ENCODE measurements at regions not wholly inside any gene's neighbourhood (a gene's known extent, or its start where the extent isn't known, plus 50 kb on each side); places are given as distances from the start of the nearest gene placed in this dataset.
"Not testable (repeated sequence)": the region's sequence is repeated elsewhere in the genome, so short reads cannot be mapped to it uniquely, and the experiment has no call there.

GRCh38 chr9:97233009-97233400, 74.5 kb upstream of the CCDC180 start:
- CTCF ChIA-PET; H3K4me3 ChIP-seq (ENCODE audit: low read depth, low read length); POLR2A ChIA-PET; H3K36me3 ChIP-seq (ENCODE audit: control insufficient read depth in 2 of 2, insufficient read depth in 1 of 2, low read length in 2 of 2); H3K9me3 ChIP-seq (ENCODE audit: control insufficient read depth, insufficient read depth, low read depth, low read length); H3K27ac ChIP-seq (ENCODE audit: extremely low read depth, low read depth, low read length); H3K4me1 ChIP-seq (ENCODE audit: control insufficient read depth, insufficient read depth, low read length): not testable (repeated sequence)

GRCh38 chr9:97232060-97233008, 75.1 kb upstream of the CCDC180 start:
- CTCF ChIA-PET; H3K36me3 ChIP-seq (ENCODE audit: control insufficient read depth in 2 of 2, insufficient read depth in 1 of 2, low read length in 2 of 2); H3K4me3 ChIP-seq (ENCODE audit: low read depth, low read length); POLR2A ChIA-PET; H3K27ac ChIP-seq (ENCODE audit: extremely low read depth, low read depth, low read length); H3K9me3 ChIP-seq (ENCODE audit: control insufficient read depth, insufficient read depth, low read depth, low read length); H3K4me1 ChIP-seq (ENCODE audit: control insufficient read depth, insufficient read depth, low read length): not testable (repeated sequence)
- peak; percentile 87 for TF ChIP-seq ZBTB20 (tag by site-specific recombination; IDR thresholded peaks at IDR 0.05)
- TF ChIP-seq, protein P1, sequence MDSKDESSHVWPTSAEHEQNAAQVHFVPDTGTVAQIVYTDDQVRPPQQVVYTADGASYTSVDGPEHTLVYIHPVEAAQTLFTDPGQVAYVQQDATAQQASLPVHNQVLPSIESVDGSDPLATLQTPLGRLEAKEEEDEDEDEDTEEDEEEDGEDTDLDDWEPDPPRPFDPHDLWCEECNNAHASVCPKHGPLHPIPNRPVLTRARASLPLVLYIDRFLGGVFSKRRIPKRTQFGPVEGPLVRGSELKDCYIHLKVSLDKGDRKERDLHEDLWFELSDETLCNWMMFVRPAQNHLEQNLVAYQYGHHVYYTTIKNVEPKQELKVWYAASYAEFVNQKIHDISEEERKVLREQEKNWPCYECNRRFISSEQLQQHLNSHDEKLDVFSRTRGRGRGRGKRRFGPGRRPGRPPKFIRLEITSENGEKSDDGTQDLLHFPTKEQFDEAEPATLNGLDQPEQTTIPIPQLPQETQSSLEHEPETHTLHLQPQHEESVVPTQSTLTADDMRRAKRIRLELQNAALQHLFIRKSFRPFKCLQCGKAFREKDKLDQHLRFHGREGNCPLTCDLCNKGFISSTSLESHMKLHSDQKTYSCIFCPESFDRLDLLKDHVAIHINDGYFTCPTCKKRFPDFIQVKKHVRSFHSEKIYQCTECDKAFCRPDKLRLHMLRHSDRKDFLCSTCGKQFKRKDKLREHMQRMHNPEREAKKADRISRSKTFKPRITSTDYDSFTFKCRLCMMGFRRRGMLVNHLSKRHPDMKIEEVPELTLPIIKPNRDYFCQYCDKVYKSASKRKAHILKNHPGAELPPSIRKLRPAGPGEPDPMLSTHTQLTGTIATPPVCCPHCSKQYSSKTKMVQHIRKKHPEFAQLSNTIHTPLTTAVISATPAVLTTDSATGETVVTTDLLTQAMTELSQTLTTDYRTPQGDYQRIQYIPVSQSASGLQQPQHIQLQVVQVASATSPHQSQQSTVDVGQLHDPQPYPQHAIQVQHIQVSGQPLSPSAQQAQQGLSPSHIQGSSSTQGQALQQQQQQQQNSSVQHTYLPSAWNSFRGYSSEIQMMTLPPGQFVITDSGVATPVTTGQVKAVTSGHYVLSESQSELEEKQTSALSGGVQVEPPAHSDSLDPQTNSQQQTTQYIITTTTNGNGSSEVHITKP (tag by site-specific recombination; IDR thresholded peaks at IDR 0.05): peak; percentile 96
- 0 out of 2 replicates have a peak, but pooled peaks have one; percentile 35 for TF ChIP-seq ZNF513 (tag by site-specific recombination; IDR thresholded peaks at IDR 0.05)

DNA sequence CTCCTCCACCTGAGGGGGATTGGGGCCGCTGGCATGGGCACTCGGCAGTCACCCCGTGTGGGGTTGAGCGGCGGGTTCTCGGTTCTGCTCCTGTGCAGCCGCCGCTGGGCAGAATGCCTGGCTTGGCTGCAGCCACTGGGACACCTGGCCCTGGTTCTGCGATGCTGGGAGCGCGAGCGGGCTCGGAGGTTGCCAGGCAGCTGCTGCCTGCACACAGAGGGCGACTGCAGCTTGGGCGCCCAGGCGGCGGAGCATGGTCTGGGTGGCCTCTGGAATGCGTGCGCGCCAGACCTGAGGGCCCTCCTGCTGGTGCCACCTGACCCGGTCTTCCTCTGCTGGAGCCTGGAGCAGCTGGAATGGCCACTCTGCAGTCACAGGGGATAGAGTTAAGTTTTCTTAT, 85.1 kb upstream of the CCDC180 start:
- CTCF ChIA-PET: interaction anchor here (0.6 to 1.2 kb wide), 3 partner anchors 12 to 227 kb away, joined by 3 read pairs; no protein-coding TSS in a partner anchor

DNA sequence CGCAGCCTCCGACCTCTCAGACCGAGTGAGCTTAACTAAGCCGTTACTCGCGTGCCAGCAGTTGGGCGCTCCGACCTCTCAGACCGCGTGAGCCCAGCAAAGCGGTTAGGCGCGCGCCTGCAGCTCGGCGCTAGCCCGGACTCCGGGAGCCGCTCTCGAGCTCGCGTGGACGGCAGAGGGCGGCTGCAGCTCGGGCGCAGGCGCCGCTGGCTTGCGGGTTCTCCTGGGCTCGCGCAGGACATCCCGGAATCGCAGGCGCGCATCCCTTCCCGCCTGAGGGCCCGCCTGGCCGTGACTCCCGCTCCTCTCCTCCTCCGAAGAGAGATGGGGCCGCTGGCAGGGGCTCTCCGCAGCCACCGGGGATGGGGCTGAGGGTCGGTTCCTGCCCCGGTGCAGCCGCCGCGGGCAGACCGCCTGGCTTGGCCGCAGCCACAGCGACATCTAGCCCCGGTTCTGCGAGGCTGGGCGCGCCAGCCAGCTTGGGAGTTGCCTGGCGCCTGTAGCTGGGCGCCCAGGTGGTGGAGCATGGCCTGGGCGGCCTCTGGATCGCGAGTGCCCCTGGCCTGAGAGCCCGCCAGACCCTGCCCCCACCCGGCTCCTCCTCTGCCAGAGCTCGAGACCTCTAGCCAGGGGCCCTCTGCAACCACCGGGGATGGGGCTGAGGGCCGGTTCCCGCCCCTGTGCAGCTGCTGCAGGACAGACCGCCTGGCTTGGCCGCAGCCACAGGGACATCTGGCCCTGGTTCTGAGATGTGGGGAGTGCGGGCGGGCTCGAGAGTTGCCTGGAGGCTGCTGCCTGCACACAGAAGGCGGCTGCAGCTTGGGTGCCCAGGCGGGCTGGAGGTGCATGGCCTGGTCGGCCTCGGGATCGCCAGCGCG, 85.7 kb upstream of the CCDC180 start:
- Histone ChIP-seq H3K4me3 (ENCODE audit: low read depth, low read length) (peak overlapping the region; percentile 47), H3K27ac (ENCODE audit: extremely low read depth, low read depth, low read length) (peak overlapping the region; percentile 53; the same call in 1 of the 2 replicates)
- not testable (repeated sequence) for H3K4me1 ChIP-seq (ENCODE audit: control insufficient read depth, insufficient read depth, low read length); H3K9me3 ChIP-seq (ENCODE audit: control insufficient read depth, insufficient read depth, low read depth, low read length); H3K36me3 ChIP-seq (ENCODE audit: control insufficient read depth in 2 of 2, insufficient read depth in 1 of 2, low read length in 2 of 2)
- ChIA-PET POLR2A (interaction anchor here (0.6 to 2.3 kb wide), 3 partner anchors 17 to 350 kb away, joined by 4 to 19 read pairs (median 5); no protein-coding TSS in a partner anchor), CTCF (interaction anchor here (0.6 to 1.2 kb wide), 4 partner anchors 12 to 367 kb away, joined by 3 read pairs; partner anchors contain the start of gene ZNF782)
- peak; percentile 83 for TF ChIP-seq ZNF449 (tag by site-specific recombination; IDR thresholded peaks at IDR 0.05)
- peak; percentile 37; the same call in 1 of the 2 replicates for TF ChIP-seq CTCF (tag by site-specific recombination; IDR thresholded peaks at IDR 0.05)
- 0 out of 2 replicates have a peak, but pooled peaks have one; percentile 21 for TF ChIP-seq ZEB2 (tag by site-specific recombination; IDR thresholded peaks at IDR 0.05)
- peak; percentile 61 for TF ChIP-seq ZBTB8A (tag by site-specific recombination; IDR thresholded peaks at IDR 0.05)
- TF ChIP-seq ZBTB20 (tag by site-specific recombination; IDR thresholded peaks at IDR 0.05): peak; percentile 43; the same call in 1 of the 2 replicates
- 0 out of 2 replicates have a peak, but pooled peaks have one; percentile 33 for TF ChIP-seq ZNF843 (tag by site-specific recombination; IDR thresholded peaks at IDR 0.05)
- TF ChIP-seq ZXDB (tag by site-specific recombination; IDR thresholded peaks at IDR 0.05): peak; percentile 53; the same call in 1 of the 2 replicates
- 0 out of 2 replicates have a peak, but pooled peaks have one; percentile 15 for TF ChIP-seq KLF16 (tag by site-specific recombination; IDR thresholded peaks at IDR 0.05)
- TF ChIP-seq, protein P2, sequence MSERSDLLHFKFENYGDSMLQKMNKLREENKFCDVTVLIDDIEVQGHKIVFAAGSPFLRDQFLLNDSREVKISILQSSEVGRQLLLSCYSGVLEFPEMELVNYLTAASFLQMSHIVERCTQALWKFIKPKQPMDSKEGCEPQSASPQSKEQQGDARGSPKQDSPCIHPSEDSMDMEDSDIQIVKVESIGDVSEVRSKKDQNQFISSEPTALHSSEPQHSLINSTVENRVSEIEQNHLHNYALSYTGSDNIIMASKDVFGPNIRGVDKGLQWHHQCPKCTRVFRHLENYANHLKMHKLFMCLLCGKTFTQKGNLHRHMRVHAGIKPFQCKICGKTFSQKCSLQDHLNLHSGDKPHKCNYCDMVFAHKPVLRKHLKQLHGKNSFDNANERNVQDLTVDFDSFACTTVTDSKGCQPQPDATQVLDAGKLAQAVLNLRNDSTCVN (tag by site-specific recombination; optimal IDR thresholded peaks at IDR 0.05): peak; percentile 78

More for the DNA sequence above, 85.1 kb upstream of the CCDC180 start:
- not testable (repeated sequence) for H3K9me3 ChIP-seq (ENCODE audit: control insufficient read depth, insufficient read depth, low read depth, low read length); H3K4me3 ChIP-seq (ENCODE audit: low read depth, low read length); H3K4me1 ChIP-seq (ENCODE audit: control insufficient read depth, insufficient read depth, low read length); H3K27ac ChIP-seq (ENCODE audit: extremely low read depth, low read depth, low read length); H3K36me3 ChIP-seq (ENCODE audit: control insufficient read depth in 2 of 2, insufficient read depth in 1 of 2, low read length in 2 of 2)
- POLR2A ChIA-PET: interaction anchor here (2.3 kb wide), 1 partner anchor 16 kb away, joined by 19 read pairs; no protein-coding TSS in a partner anchor
